GM19324 (cell line): ENCODE measurements at regions not wholly inside any gene's neighbourhood (a gene's known extent, or its start where the extent isn't known, plus 50 kb on each side); places are given as distances from the start of the nearest gene placed in this dataset.
"Not testable (repeated sequence)": the region's sequence is repeated elsewhere in the genome, so short reads cannot be mapped to it uniquely, and the experiment has no call there.

Experiments used
- ATAC-seq: cut with Tn5 transposase; IDR thresholded peaks from one replicate; pipeline ENCODE4 v1.9.1; 2021; ENCODE audit warnings: mild to moderate bottlenecking, moderate library complexity; ENCODE audit not compliant: unreplicated experiment, low FRiP score

- ATAC-seq: not testable (repeated sequence)
These were observed 119.2 kb downstream of the SEPTIN14 start for GRCh38 chr7:55743454-55743717.

GRCh38 chr7:55742651-55743453 lies 119.7 kb downstream of the SEPTIN14 start:
- not testable (repeated sequence) for ATAC-seq

- ATAC-seq: not testable (repeated sequence)
These were observed 120.6 kb downstream of the SEPTIN14 start for GRCh38 chr7:55741721-55742631.

- not testable (repeated sequence) for ATAC-seq
These were observed 121.8 kb downstream of the SEPTIN14 start for GRCh38 chr7:55740633-55741250.

- ATAC-seq: not testable (repeated sequence)
These were observed 122.5 kb downstream of the SEPTIN14 start for GRCh38 chr7:55740053-55740452.

GRCh38 chr7:55736641-55737221 lies 125.8 kb downstream of the SEPTIN14 start:
- ATAC-seq: not testable (repeated sequence)

GRCh38 chr7:55733241-55734140 lies 129.1 kb downstream of the SEPTIN14 start:
- ATAC-seq: no peak

- no peak for ATAC-seq
These were observed 130.6 kb downstream of the SEPTIN14 start for GRCh38 chr7:55731931-55732330.

GRCh38 chr7:55730197-55730596 lies 132.4 kb downstream of the SEPTIN14 start:
- ATAC-seq: no peak

- no peak for ATAC-seq
These were observed 139.0 kb downstream of the SEPTIN14 start for GRCh38 chr7:55723621-55723941.

- peak; percentile 89 for ATAC-seq
These were observed 139.5 kb downstream of the SEPTIN14 start for GRCh38 chr7:55722874-55723620.

- ATAC-seq: not testable (repeated sequence)
These were observed 141.5 kb downstream of the SEPTIN14 start for GRCh38 chr7:55721004-55721403.

GRCh38 chr7:55715247-55715867 lies 143.1 kb upstream of the VOPP1 start:
- ATAC-seq: not testable (repeated sequence)

GRCh38 chr7:55714370-55714769 lies 142.1 kb upstream of the VOPP1 start:
- ATAC-seq: not testable (repeated sequence)

- ATAC-seq: not testable (repeated sequence)
These were observed 138.0 kb upstream of the VOPP1 start for GRCh38 chr7:55710312-55710711.

- not testable (repeated sequence) for ATAC-seq
These were observed 135.7 kb upstream of the VOPP1 start for GRCh38 chr7:55708028-55708427.

- ATAC-seq: not testable (repeated sequence)
These were observed 135.1 kb upstream of the VOPP1 start for GRCh38 chr7:55707410-55707809.

GRCh38 chr7:55706451-55707195 lies 134.3 kb upstream of the VOPP1 start:
- not testable (repeated sequence) for ATAC-seq
